SK-N-SH treated with all-trans-retinoic acid at 6 μM for 48 hours (cell line): ENCODE measurements at regions not wholly inside any gene's neighbourhood (a gene's known extent, or its start where the extent isn't known, plus 50 kb on each side); places are given as distances from the start of the nearest gene placed in this dataset.
"Not testable (repeated sequence)": the region's sequence is repeated elsewhere in the genome, so short reads cannot be mapped to it uniquely, and the experiment has no call there.

Experiments used
- ATAC-seq: fragments of 200-7000 bp; cut with Tn5 transposase; 3 replicates; pipeline ENCODE4 v1.9.1; 2020; ENCODE audit warnings: mild to moderate bottlenecking, moderate library complexity
- ARNTL ChIP-seq: fragments of 450-650 bp; formaldehyde crosslinking; IDR thresholded peaks from 2 replicates; pipeline ENCODE4 v1.5.0; 2020; ENCODE audit warnings: low read depth, mild to moderate bottlenecking, moderate library complexity, borderline replicate concordance
- BACH2 ChIP-seq: fragments of 250-450 bp; sonication (Bioruptor Pico); IDR thresholded peaks from 2 replicates; pipeline ENCODE4 v1.9.0; 2021; ENCODE audit warnings: mild to moderate bottlenecking, borderline replicate concordance
- CREB5 ChIP-seq: fragments of 250-450 bp; sonication (Bioruptor Pico); IDR thresholded peaks from 2 replicates; pipeline ENCODE4 v1.5.1; 2020; ENCODE audit warnings: low read depth, mild to moderate bottlenecking, moderate library complexity
- CSDC2 ChIP-seq: fragments of 250-450 bp; sonication (Bioruptor Pico); IDR thresholded peaks from 2 replicates; pipeline ENCODE4 v1.5.0; 2020; ENCODE audit warnings: mild to moderate bottlenecking, moderate library complexity
- CSRNP3 ChIP-seq: fragments of 250-450 bp; sonication (Bioruptor Pico); IDR thresholded peaks from 2 replicates; pipeline ENCODE4 v1.5.1; 2021; ENCODE audit warnings: mild to moderate bottlenecking, moderate library complexity
- ESRRG ChIP-seq: fragments of 250-450 bp; sonication (Bioruptor Pico); IDR thresholded peaks from 2 replicates; pipeline ENCODE4 v1.6.1; 2021; ENCODE audit warnings: mild to moderate bottlenecking
- GLIS3 ChIP-seq: fragments of 250-450 bp; sonication (Bioruptor Pico); IDR thresholded peaks from 2 replicates; pipeline ENCODE4 v1.5.0; 2020; ENCODE audit warnings: mild to moderate bottlenecking, moderate library complexity
- OSR1 ChIP-seq: fragments of 250-450 bp; sonication (Bioruptor Pico); IDR thresholded peaks from 2 replicates; pipeline ENCODE4 v1.8.0; 2022; ENCODE audit warnings: moderate library complexity, mild to moderate bottlenecking, inconsistent platforms
- PATZ1 ChIP-seq: fragments of 250-450 bp; sonication (Bioruptor Pico); IDR thresholded peaks from 2 replicates; pipeline ENCODE4 v1.8.0; 2020; ENCODE audit warnings: mild to moderate bottlenecking, moderate library complexity, borderline replicate concordance
- POU6F1 ChIP-seq: fragments of 250-450 bp; sonication (Bioruptor Pico); IDR thresholded peaks from 2 replicates; pipeline ENCODE4 v1.8.0; 2021; ENCODE audit warnings: low read depth, mild to moderate bottlenecking, moderate library complexity, borderline replicate concordance
- PPARA ChIP-seq: fragments of 250-450 bp; sonication (Bioruptor Pico); IDR thresholded peaks from 2 replicates; pipeline ENCODE4 v1.5.0; 2020; ENCODE audit warnings: mild to moderate bottlenecking, borderline replicate concordance
- RARB ChIP-seq: fragments of 250-450 bp; sonication (Bioruptor Pico); IDR thresholded peaks from 2 replicates; pipeline ENCODE4 v1.8.0; 2021; ENCODE audit warnings: mild to moderate bottlenecking, moderate library complexity
- SNAI2 ChIP-seq: fragments of 250-450 bp; sonication (Bioruptor Pico); IDR thresholded peaks from 2 replicates; pipeline ENCODE4 v1.5.0; 2020; ENCODE audit warnings: mild to moderate bottlenecking, moderate library complexity
- TCF4 ChIP-seq: fragments of 250-450 bp; sonication (Bioruptor Pico); IDR thresholded peaks from 2 replicates; pipeline ENCODE4 v1.8.0; 2021; ENCODE audit warnings: mild to moderate bottlenecking, moderate library complexity, borderline replicate concordance
- TSHZ2 ChIP-seq: fragments of 250-450 bp; sonication (Bioruptor Pico); IDR thresholded peaks from 2 replicates; pipeline ENCODE4 v1.5.0; 2020; ENCODE audit warnings: mild to moderate bottlenecking, moderate library complexity
- ZFP3 ChIP-seq: fragments of 250-450 bp; sonication (Bioruptor Pico); IDR thresholded peaks from 2 replicates; pipeline ENCODE4 v1.5.0; 2020; ENCODE audit warnings: mild to moderate bottlenecking, moderate library complexity
- ZFP30 ChIP-seq: fragments of 450-650 bp; formaldehyde crosslinking; IDR thresholded peaks from 2 replicates; pipeline ENCODE4 v1.5.0; 2022; ENCODE audit warnings: mild to moderate bottlenecking, moderate library complexity
- ZNF565 ChIP-seq: fragments of 450-650 bp; formaldehyde crosslinking; conservative IDR thresholded peaks from 2 replicates; pipeline ENCODE4 v1.5.0; 2020; ENCODE audit warnings: low read depth, mild to moderate bottlenecking, moderate library complexity
- ZNF70 ChIP-seq: fragments of 450-650 bp; formaldehyde crosslinking; IDR thresholded peaks from 2 replicates; pipeline ENCODE4 v1.5.0; 2020; ENCODE audit warnings: mild to moderate bottlenecking, moderate library complexity
- ZNF8 ChIP-seq: fragments of 450-650 bp; formaldehyde crosslinking; IDR thresholded peaks from 2 replicates; pipeline ENCODE4 v1.5.0; 2020; ENCODE audit warnings: mild to moderate bottlenecking, moderate library complexity

GRCh38 chr6:20020526-20020925 lies 183.4 kb downstream of the ID4 start (continued):
- no peak for TF ChIP-seq CREB5 (CRISPR knock-in tag)
- TF ChIP-seq, all 23 proteins: peak for 0

- ATAC-seq, result no peak
- TF ChIP-seq ZNF70 (CRISPR knock-in tag) (no peak), GLIS3 (no peak), PATZ1 (CRISPR knock-in tag) (no peak)
Measured at GRCh38 chr6:20021795-20022194, 184.6 kb downstream of the ID4 start.

- not testable (repeated sequence) for ATAC-seq
Measured at GRCh38 chr6:20023549-20024315, 186.6 kb downstream of the ID4 start.

GRCh38 chr6:20024316-20024673 lies 187.1 kb downstream of the ID4 start:
- no peak for ATAC-seq
- TF ChIP-seq POU6F1 (CRISPR knock-in tag), result no peak
- no peak for TF ChIP-seq OSR1 (CRISPR knock-in tag)
- TF ChIP-seq TSHZ2 (CRISPR knock-in tag), result no peak
- no peak for TF ChIP-seq ZNF8 (CRISPR knock-in tag)
- no peak for TF ChIP-seq CSDC2 (CRISPR knock-in tag)
- TF ChIP-seq TCF4 (CRISPR knock-in tag), result no peak
- TF ChIP-seq PPARA, result no peak
- no peak for TF ChIP-seq ZFP3 (CRISPR knock-in tag)
- no peak for TF ChIP-seq BACH2 (CRISPR knock-in tag)
- TF ChIP-seq GLIS3, result no peak
- no peak for TF ChIP-seq SNAI2
- no peak for TF ChIP-seq ESRRG (CRISPR knock-in tag)
- TF ChIP-seq CSRNP3 (CRISPR knock-in tag), result no peak
- TF ChIP-seq ZFP30 (CRISPR knock-in tag), result no peak
- TF ChIP-seq, all 23 proteins: peak for 0

GRCh38 chr6:20024978-20025377 lies 187.3 kb downstream of the MBOAT1 start:
- no peak for ATAC-seq
- TF ChIP-seq ZNF8 (CRISPR knock-in tag), result no peak
- TF ChIP-seq ZNF565 (CRISPR knock-in tag), result no peak
- no peak for TF ChIP-seq CSDC2 (CRISPR knock-in tag)
- TF ChIP-seq RARB (CRISPR knock-in tag), result no peak
- no peak for TF ChIP-seq ZNF70 (CRISPR knock-in tag)
- no peak for TF ChIP-seq TSHZ2 (CRISPR knock-in tag)
- no peak for TF ChIP-seq CSRNP3 (CRISPR knock-in tag)
- no peak for TF ChIP-seq ARNTL (CRISPR knock-in tag)
- TF ChIP-seq SNAI2, result no peak
